22Rv1 (cell line): ENCODE measurements at regions not wholly inside any gene's neighbourhood (a gene's known extent, or its start where the extent isn't known, plus 50 kb on each side); places are given as distances from the start of the nearest gene placed in this dataset.

Experiments used
- CTCF ChIP-seq: fragments of 450-650 bp; IDR thresholded peaks from 2 replicates; pipeline ENCODE4 v1.5.1; 2017; ENCODE audit warnings: mild to moderate bottlenecking
- ZFX ChIP-seq: fragments of 450-650 bp; IDR thresholded peaks from 2 replicates; pipeline ENCODE4 v1.6.1; 2017; ENCODE audit warnings: antibody characterized with exemption, borderline replicate concordance

- TF ChIP-seq CTCF (no peak), ZFX (no peak)
Measured at GRCh38 chr1:5683446-5683845, 308.8 kb downstream of the NPHP4 start.
